GM12878 (cell line): ENCODE measurements at regions not wholly inside any gene's neighbourhood (a gene's known extent, or its start where the extent isn't known, plus 50 kb on each side); places are given as distances from the start of the nearest gene placed in this dataset.

Source experiments
- ATAC-seq: fragments of 200-7000 bp; cut with Tn5 transposase; 3 replicates; pipeline ENCODE4 v1.9.1; 2020; ENCODE audit warnings: mild to moderate bottlenecking, moderate library complexity
- BruUV-seq: library from RNA; stranded (reverse); fragments of 400-500 nt; replicated peaks from 2 replicates; lab custom pipeline; 2021; lab: Mats Ljungman, UMichigan
- CTCF ChIA-PET: fragments of 300-600 bp; sonication (Branson Sonifier 250); formaldehyde crosslinking; extraction: SDS; loops from one replicate; lab custom pipeline; 2021; ENCODE audit warnings: inconsistent platforms; lab: Yijun Ruan, JAX
- POLR2A ChIA-PET: fragments of 350-600 bp; formaldehyde crosslinking; extraction: SDS; loops from one replicate; lab custom pipeline; 2021; ENCODE audit warnings: inconsistent platforms; lab: Charles Lee
- RAD21 ChIA-PET: fragments of 300-600 bp; sonication (Branson Sonifier 250); formaldehyde crosslinking; loops from one replicate; lab custom pipeline; 2023; ENCODE audit warnings: antibody characterized with exemption; ENCODE audit not compliant: unreplicated experiment; lab: Charles Lee
- SMC1A ChIA-PET: fragments of 300-600 bp; sonication (Branson Sonifier 250); formaldehyde crosslinking; loops from one replicate; lab custom pipeline; 2023; ENCODE audit not compliant: unreplicated experiment, uncharacterized antibody; lab: Charles Lee
- DNase-seq: peaks from one replicate; pipeline ENCODE4 v3.0.0-alpha.2; 2011; ENCODE audit warnings: low read depth, low spot score
- FAIRE-seq: peaks from 3 replicates; lab custom pipeline; 2011; peaks lifted over from hg19 to GRCh38; lab: Jason Lieb, UNC
- H2AFZ ChIP-seq: 2 replicates; pipeline ENCODE4 v1.6.0; 2011; ENCODE audit warnings: low read depth, low read length, control low read depth; ENCODE audit not compliant: control insufficient read depth
- H3K27ac ChIP-seq: 2 replicates; pipeline ENCODE4 v1.5.1; 2011; ENCODE audit warnings: control low read depth; ENCODE audit not compliant: control insufficient read depth, insufficient read depth
- H3K27me3 ChIP-seq, 2 experiments: replicated peaks in 1 of 2; 2 replicates each; pipeline versions ENCODE4 v1.6.0 to v1.6.1; 2011; ENCODE audit warnings: low read length in 1 of 2; ENCODE audit not compliant: control insufficient read depth in 2 of 2, insufficient read depth in 2 of 2
- H3K36me3 ChIP-seq, 2 experiments: 2 replicates each; pipeline ENCODE4 v1.5.1; 2011; ENCODE audit warnings: low read length in 1 of 2; ENCODE audit not compliant: control insufficient read depth in 2 of 2, insufficient read depth in 2 of 2
- H3K4me1 ChIP-seq: 2 replicates; pipeline ENCODE4 v1.6.1; 2011; ENCODE audit warnings: mild to moderate bottlenecking, low read length, moderate library complexity, mixed read lengths; ENCODE audit not compliant: control insufficient read depth, insufficient read depth
- H3K4me2 ChIP-seq: 2 replicates; pipeline ENCODE4 v1.6.0; 2011; ENCODE audit warnings: control low read depth; ENCODE audit not compliant: control insufficient read depth, insufficient read depth
- H3K4me3 ChIP-seq: fragments of 200-600 bp; sonication (generic); 2 replicates; pipeline ENCODE4 v1.5.1; 2016
- H3K79me2 ChIP-seq: 2 replicates; pipeline ENCODE4 v1.6.0; 2011; ENCODE audit warnings: low read length; ENCODE audit not compliant: control insufficient read depth, insufficient read depth
- H3K9ac ChIP-seq: 2 replicates; pipeline ENCODE4 v1.8.0; 2011; ENCODE audit warnings: low read length, control low read depth, mixed read lengths; ENCODE audit not compliant: control insufficient read depth, insufficient read depth
- H3K9me3 ChIP-seq: replicated peaks from 3 replicates; pipeline ENCODE4 v1.5.1; 2011; ENCODE audit warnings: mild to moderate bottlenecking, low read length; ENCODE audit not compliant: control insufficient read depth, insufficient read depth
- H4K20me1 ChIP-seq: 2 replicates; pipeline ENCODE4 v1.6.0; 2011; ENCODE audit not compliant: control insufficient read depth, insufficient read depth
- CBX5 ChIP-seq: sonication (generic); IDR thresholded peaks from 2 replicates; pipeline ENCODE4 v1.6.1; 2016; ENCODE audit warnings: low read depth, moderate library complexity, mild to moderate bottlenecking, inconsistent platforms
- CHD1 ChIP-seq: IDR thresholded peaks from 2 replicates; pipeline ENCODE4 v1.6.1; 2012; ENCODE audit warnings: low read depth, low read length, improper control_type of control experiment
- IKZF1 ChIP-seq: fragments of 450-650 bp; conservative IDR thresholded peaks from 2 replicates; pipeline ENCODE4 v1.6.1; 2017; ENCODE audit warnings: antibody characterized with exemption, mild to moderate bottlenecking
- MXI1 ChIP-seq: fragments of 150-350 bp; IDR thresholded peaks from 2 replicates; pipeline ENCODE4 v1.6.1; 2011; ENCODE audit warnings: low read depth, mild to moderate bottlenecking, inconsistent platforms, low read length, improper control_type of control experiment
- NFYA ChIP-seq: IDR thresholded peaks from 2 replicates; pipeline ENCODE4 v1.6.1; 2011; ENCODE audit warnings: low read depth, mild to moderate bottlenecking, low read length, improper control_type of control experiment, borderline replicate concordance
- POLR2AphosphoS5 ChIP-seq: IDR thresholded peaks from 2 replicates; pipeline ENCODE4 v1.6.1; 2011; ENCODE audit warnings: mild to moderate bottlenecking, low read length, inconsistent platforms
- SMC3 ChIP-seq: IDR thresholded peaks from 2 replicates; pipeline ENCODE4 v1.6.1; 2011; ENCODE audit warnings: low read length, improper control_type of control experiment, borderline replicate concordance
- YBX1 ChIP-seq: fragments of 450-650 bp; IDR thresholded peaks from 2 replicates; pipeline ENCODE4 v1.6.1; 2016; ENCODE audit warnings: antibody characterized with exemption
- in situ Hi-C: fragments of 300-500 bp; cut with MboI; formaldehyde crosslinking; loops from 9 replicates; pipeline ENCODE4 v1.14.3; 2018; ENCODE audit warnings: mixed read lengths
- intact Hi-C: fragments of 100-400 bp; cut with micrococcal nuclease; formaldehyde crosslinking; loops from one replicate; pipeline ENCODE4 v1.14.2; 2022; ENCODE audit not compliant: unreplicated experiment
- TF ChIP-seq, protein P1 (sequence below): IDR thresholded peaks from 2 replicates; pipeline ENCODE4 v1.6.1; 2012; ENCODE audit warnings: low read length, inconsistent platforms
- TF ChIP-seq, protein P2 (sequence below): fragments of 450-650 bp; IDR thresholded peaks from 2 replicates; pipeline ENCODE4 v1.6.1; 2014; ENCODE audit warnings: mild to moderate bottlenecking
- TF ChIP-seq, protein P3 (sequence below): IDR thresholded peaks from 2 replicates; pipeline ENCODE4 v1.6.1; 2012; ENCODE audit warnings: low read depth, low read length, improper control_type of control experiment

DNA sequence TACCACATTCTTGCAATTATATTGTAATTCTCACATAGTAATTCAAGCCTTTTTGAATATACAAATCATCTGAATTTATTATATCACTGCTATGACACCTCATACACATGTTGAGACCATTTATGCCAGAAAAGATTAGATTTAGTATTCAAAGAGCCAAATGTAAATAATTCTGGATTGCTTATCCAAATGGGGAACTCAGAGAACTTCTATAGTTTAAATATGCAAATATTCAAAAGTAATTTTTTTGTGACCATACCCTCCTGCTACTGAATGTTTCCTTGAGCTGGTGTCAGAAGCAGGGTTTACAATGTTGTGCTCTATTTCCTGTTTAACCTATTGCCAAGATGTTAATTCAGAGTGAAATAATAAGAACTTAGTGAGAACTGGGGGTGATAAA, 372.2 kb downstream of the TRIML1 start:
- ChIA-PET CTCF (no interaction called here), RAD21 (no interaction called here), POLR2A (no interaction called here), SMC1A (no interaction called here)
- DNase-seq: no peak
- H3K36me3 ChIP-seq: no peaks in the 10 kb centered on the region
- intact Hi-C loops: no loop called here
- no TSS peak for BruUV-seq
- no peak for FAIRE-seq
- no peak for ATAC-seq
- no peak overlapping the region for H3K4me3 ChIP-seq
- no peak overlapping the region for H3K27ac ChIP-seq
- in situ Hi-C loops: no loop called here
- H3K9ac ChIP-seq: no peak overlapping the region
- no peaks in the 10 kb centered on the region for H4K20me1 ChIP-seq
- no peak overlapping the region for H3K4me2 ChIP-seq
- no peaks in the 10 kb centered on the region for H3K9me3 ChIP-seq
- H3K79me2 ChIP-seq: no peaks in the 10 kb centered on the region
- H2AFZ ChIP-seq: no peak overlapping the region
- no peaks in the 10 kb centered on the region for H3K27me3 ChIP-seq
- no peak for TF ChIP-seq YBX1
- TF ChIP-seq, protein P1, sequence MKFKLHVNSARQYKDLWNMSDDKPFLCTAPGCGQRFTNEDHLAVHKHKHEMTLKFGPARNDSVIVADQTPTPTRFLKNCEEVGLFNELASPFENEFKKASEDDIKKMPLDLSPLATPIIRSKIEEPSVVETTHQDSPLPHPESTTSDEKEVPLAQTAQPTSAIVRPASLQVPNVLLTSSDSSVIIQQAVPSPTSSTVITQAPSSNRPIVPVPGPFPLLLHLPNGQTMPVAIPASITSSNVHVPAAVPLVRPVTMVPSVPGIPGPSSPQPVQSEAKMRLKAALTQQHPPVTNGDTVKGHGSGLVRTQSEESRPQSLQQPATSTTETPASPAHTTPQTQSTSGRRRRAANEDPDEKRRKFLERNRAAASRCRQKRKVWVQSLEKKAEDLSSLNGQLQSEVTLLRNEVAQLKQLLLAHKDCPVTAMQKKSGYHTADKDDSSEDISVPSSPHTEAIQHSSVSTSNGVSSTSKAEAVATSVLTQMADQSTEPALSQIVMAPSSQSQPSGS: no peak
- no peak for TF ChIP-seq SMC3
- TF ChIP-seq, protein P2, sequence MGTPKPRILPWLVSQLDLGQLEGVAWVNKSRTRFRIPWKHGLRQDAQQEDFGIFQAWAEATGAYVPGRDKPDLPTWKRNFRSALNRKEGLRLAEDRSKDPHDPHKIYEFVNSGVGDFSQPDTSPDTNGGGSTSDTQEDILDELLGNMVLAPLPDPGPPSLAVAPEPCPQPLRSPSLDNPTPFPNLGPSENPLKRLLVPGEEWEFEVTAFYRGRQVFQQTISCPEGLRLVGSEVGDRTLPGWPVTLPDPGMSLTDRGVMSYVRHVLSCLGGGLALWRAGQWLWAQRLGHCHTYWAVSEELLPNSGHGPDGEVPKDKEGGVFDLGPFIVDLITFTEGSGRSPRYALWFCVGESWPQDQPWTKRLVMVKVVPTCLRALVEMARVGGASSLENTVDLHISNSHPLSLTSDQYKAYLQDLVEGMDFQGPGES: no peak
- no peak for TF ChIP-seq POLR2AphosphoS5
- TF ChIP-seq CBX5: no peak
- no peak for TF ChIP-seq CHD1
- no peak for TF ChIP-seq MXI1
- TF ChIP-seq NFYA: no peak
- TF ChIP-seq, protein P3, sequence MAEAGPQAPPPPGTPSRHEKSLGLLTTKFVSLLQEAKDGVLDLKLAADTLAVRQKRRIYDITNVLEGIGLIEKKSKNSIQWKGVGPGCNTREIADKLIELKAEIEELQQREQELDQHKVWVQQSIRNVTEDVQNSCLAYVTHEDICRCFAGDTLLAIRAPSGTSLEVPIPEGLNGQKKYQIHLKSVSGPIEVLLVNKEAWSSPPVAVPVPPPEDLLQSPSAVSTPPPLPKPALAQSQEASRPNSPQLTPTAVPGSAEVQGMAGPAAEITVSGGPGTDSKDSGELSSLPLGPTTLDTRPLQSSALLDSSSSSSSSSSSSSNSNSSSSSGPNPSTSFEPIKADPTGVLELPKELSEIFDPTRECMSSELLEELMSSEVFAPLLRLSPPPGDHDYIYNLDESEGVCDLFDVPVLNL: no peak
- no peak for TF ChIP-seq IKZF1
- no peaks in the 10 kb centered on the region for H3K4me1 ChIP-seq
